Smooth muscle cell (in vitro differentiated cells): ENCODE measurements at regions not wholly inside any gene's neighbourhood (a gene's known extent, or its start where the extent isn't known, plus 50 kb on each side); places are given as distances from the start of the nearest gene placed in this dataset.

Source experiments
- DNase-seq: peaks from one replicate; lab custom pipeline; 2025; ENCODE audit not compliant: unreplicated experiment; lab: John Stamatoyannopoulos, UW
- H2AFZ ChIP-seq: fragments of 200-600 bp; sonication (generic); 2 replicates; pipeline ENCODE4 v1.6.0; 2016; ENCODE audit warnings: antibody characterized with exemption, low read depth, mild to moderate bottlenecking
- H3F3A ChIP-seq: fragments of 200-600 bp; sonication (generic); 2 replicates; pipeline ENCODE4 v1.6.0; 2017; ENCODE audit warnings: antibody characterized with exemption, low read depth
- H3K27ac ChIP-seq: fragments of 200-600 bp; sonication (generic); 2 replicates; pipeline ENCODE4 v1.5.1; 2016; ENCODE audit warnings: low read depth, mild to moderate bottlenecking
- H3K27me3 ChIP-seq: fragments of 200-600 bp; sonication (generic); 2 replicates; pipeline ENCODE4 v1.6.1; 2016; ENCODE audit warnings: low read depth, mild to moderate bottlenecking
- H3K36me3 ChIP-seq: fragments of 200-600 bp; sonication (generic); 2 replicates; pipeline ENCODE4 v1.5.1; 2016; ENCODE audit warnings: low read depth
- H3K4me1 ChIP-seq: fragments of 200-600 bp; sonication (generic); 2 replicates; pipeline ENCODE4 v1.5.1; 2016; ENCODE audit warnings: low read depth
- H3K4me2 ChIP-seq: fragments of 200-600 bp; sonication (generic); 2 replicates; pipeline ENCODE4 v1.6.0; 2016; ENCODE audit warnings: mild to moderate bottlenecking
- H3K4me3 ChIP-seq: fragments of 200-600 bp; sonication (generic); 2 replicates; pipeline ENCODE4 v1.5.1; 2016; ENCODE audit warnings: mild to moderate bottlenecking
- H3K79me2 ChIP-seq: fragments of 200-600 bp; sonication (generic); 2 replicates; pipeline ENCODE4 v1.6.0; 2016; ENCODE audit warnings: low read depth, mild to moderate bottlenecking
- H3K9ac ChIP-seq: fragments of 200-600 bp; sonication (generic); 2 replicates; pipeline ENCODE4 v1.6.0; 2016; ENCODE audit warnings: low read depth
- H3K9me3 ChIP-seq: fragments of 200-600 bp; sonication (generic); replicated peaks from 2 replicates; pipeline ENCODE4 v1.5.1; 2016; ENCODE audit warnings: low read depth
- H4K20me1 ChIP-seq: fragments of 200-600 bp; sonication (generic); 2 replicates; pipeline ENCODE4 v1.6.0; 2016; ENCODE audit warnings: low read depth
- CTCF ChIP-seq: fragments of 200-600 bp; sonication (generic); IDR thresholded peaks from 2 replicates; pipeline ENCODE4 v1.5.1; 2017; ENCODE audit warnings: borderline replicate concordance, mild to moderate bottlenecking, antibody characterized with exemption; ENCODE audit not compliant: insufficient read depth, poor library complexity, severe bottlenecking
- WGBS: methylation state at CpG from one replicate; pipeline ENCODE4 v1.1.7; 2016; ENCODE audit warnings: low lambda C conversion rate; 5-methylcytosine and 5-hydroxymethylcytosine counted together

GRCh38 chr4:133972586-133972985 is 229.0 kb downstream of the PABPC4L start:
- Histone ChIP-seq H3K4me2 (no peak overlapping the region), H3K9ac (no peak overlapping the region), H2AFZ (no peak overlapping the region), H3K27ac (no peak overlapping the region), H3F3A (peaks cover 9% of the 10 kb centered on the region), H3K4me3 (no peak overlapping the region), H3K4me1 (peaks cover 7% of the 10 kb centered on the region), H3K9me3 (no peaks in the 10 kb centered on the region), H3K79me2 (no peaks in the 10 kb centered on the region), H4K20me1 (no peaks in the 10 kb centered on the region), H3K27me3 (no peaks in the 10 kb centered on the region), H3K36me3 (no peaks in the 10 kb centered on the region)
- WGBS, result 63% methylated on average over 2 of the region's 2 CpGs
- no peak for TF ChIP-seq CTCF
- no peak for DNase-seq

DNA sequence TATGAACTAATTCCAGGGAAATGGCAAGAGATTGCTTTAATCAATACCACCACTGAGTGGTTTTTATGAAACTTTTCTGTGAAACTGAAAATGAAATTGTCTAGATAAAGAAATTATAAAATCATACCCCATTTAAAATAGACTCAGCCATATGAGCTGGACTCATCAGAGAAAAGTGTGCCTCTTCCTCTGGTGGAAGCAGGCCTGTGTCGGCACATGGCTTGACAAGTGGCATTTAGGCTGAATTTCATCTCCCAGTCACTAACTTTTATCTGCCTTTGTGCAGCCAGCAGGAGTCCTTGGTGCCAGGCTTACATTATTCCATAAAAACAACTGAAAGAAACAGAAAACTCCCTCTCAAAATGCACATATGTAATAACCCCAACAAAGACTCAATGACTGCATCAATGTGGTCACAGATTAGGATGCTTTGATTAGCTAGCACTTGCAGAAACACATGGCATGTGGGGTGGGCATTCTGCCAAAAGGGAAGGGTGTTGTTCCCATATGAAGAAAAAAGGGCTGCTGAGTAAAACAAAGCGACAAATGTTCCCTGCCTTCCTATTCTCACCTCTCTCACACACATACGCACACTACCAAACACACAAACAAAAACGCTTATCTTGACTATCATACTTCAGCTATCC is 232.3 kb downstream of the PABPC4L start:
- DNase-seq, result peak; percentile 9
- Histone ChIP-seq H3K4me2 (peak overlapping the region; percentile 63), H3K9me3 (no peaks in the 10 kb centered on the region), H2AFZ (peak overlapping the region; percentile 47), H3F3A (peaks cover 9% of the 10 kb centered on the region), H3K27ac (peak overlapping the region; percentile 64), H3K79me2 (no peaks in the 10 kb centered on the region), H4K20me1 (no peaks in the 10 kb centered on the region), H3K4me1 (peaks cover 7% of the 10 kb centered on the region), H3K27me3 (no peaks in the 10 kb centered on the region), H3K9ac (no peak overlapping the region), H3K36me3 (peaks cover 12% of the 10 kb centered on the region), H3K4me3 (no peak overlapping the region)
- no peak for TF ChIP-seq CTCF
- WGBS, result 47% methylated on average over 4 of the region's 4 CpGs

GRCh38 chr4:133968174-133968573 is 233.4 kb downstream of the PABPC4L start:
- H3K4me3 ChIP-seq, result no peak overlapping the region
- H3K4me2 ChIP-seq, result peak overlapping the region; percentile 63
- H3K27me3 ChIP-seq, result no peaks in the 10 kb centered on the region
- H3K27ac ChIP-seq, result peak overlapping the region; percentile 64
- no peak for TF ChIP-seq CTCF
- H3F3A ChIP-seq, result peaks cover 9% of the 10 kb centered on the region
- no peaks in the 10 kb centered on the region for H3K79me2 ChIP-seq
- H3K9ac ChIP-seq, result no peak overlapping the region
- no peaks in the 10 kb centered on the region for H3K9me3 ChIP-seq
- WGBS, result 14% methylated on average over 3 of the region's 3 CpGs
- no peak for DNase-seq
- H3K36me3 ChIP-seq, result peaks cover 16% of the 10 kb centered on the region
- H4K20me1 ChIP-seq, result no peaks in the 10 kb centered on the region
- peak overlapping the region; percentile 56 for H2AFZ ChIP-seq
- peaks cover 7% of the 10 kb centered on the region for H3K4me1 ChIP-seq

- no peak for DNase-seq
- H4K20me1 ChIP-seq, result no peaks in the 10 kb centered on the region
- no peak overlapping the region for H2AFZ ChIP-seq
- no peak overlapping the region for H3K9ac ChIP-seq
- no peak overlapping the region for H3K4me3 ChIP-seq
- TF ChIP-seq CTCF, result no peak
- no peak overlapping the region for H3K27ac ChIP-seq
- H3K27me3 ChIP-seq, result no peaks in the 10 kb centered on the region
- 100% methylated on average over 2 of the region's 2 CpGs for WGBS
- no peaks in the 10 kb centered on the region for H3K4me1 ChIP-seq
- no peaks in the 10 kb centered on the region for H3K9me3 ChIP-seq
- H3K4me2 ChIP-seq, result no peak overlapping the region
- no peaks in the 10 kb centered on the region for H3F3A ChIP-seq
- H3K79me2 ChIP-seq, result no peaks in the 10 kb centered on the region
- peaks cover 16% of the 10 kb centered on the region for H3K36me3 ChIP-seq
Measured at GRCh38 chr4:133960975-133961374, 240.6 kb downstream of the PABPC4L start.
